MCF 10A (cell line): ENCODE measurements at regions not wholly inside any gene's neighbourhood (a gene's known extent, or its start where the extent isn't known, plus 50 kb on each side); places are given as distances from the start of the nearest gene placed in this dataset.

Source experiments
- BruUV-seq: library from RNA; stranded (reverse); fragments of 400-500 nt; replicated peaks from 2 replicates; lab custom pipeline; 2021; lab: Mats Ljungman, UMichigan
- CTCF ChIA-PET: fragments of 300-600 bp; sonication (Branson Sonifier 250); formaldehyde crosslinking; extraction: SDS; loops from one replicate; lab custom pipeline; 2021; ENCODE audit warnings: antibody characterized with exemption, inconsistent platforms; lab: Yijun Ruan, JAX
- POLR2A ChIA-PET: fragments of 300-600, 350-650 bp; sonication (Branson Sonifier 250); formaldehyde crosslinking; extraction: SDS; loops from one replicate; lab custom pipeline; 2020; ENCODE audit warnings: antibody characterized with exemption, inconsistent platforms; lab: Yijun Ruan, JAX
- DNase-seq: peaks from one replicate; pipeline ENCODE4 v3.0.0-alpha.2; 2018; ENCODE audit not compliant: unreplicated experiment
- H3K27ac Mint-ChIP-seq: one replicate; pipeline ENCODE4 v1.8.0; 2022; ENCODE audit warnings: mild to moderate bottlenecking, low read depth, mixed read lengths; ENCODE audit not compliant: unreplicated experiment
- H3K27me3 Mint-ChIP-seq: one replicate; pipeline ENCODE4 v1.8.0; 2022; ENCODE audit warnings: mixed read lengths; ENCODE audit not compliant: insufficient read depth, unreplicated experiment
- H3K36me3 Mint-ChIP-seq: one replicate; pipeline ENCODE4 v1.8.0; 2022; ENCODE audit warnings: mild to moderate bottlenecking, moderate library complexity, mixed read lengths; ENCODE audit not compliant: insufficient read depth, unreplicated experiment
- H3K4me1 Mint-ChIP-seq: one replicate; pipeline ENCODE4 v1.8.0; 2022; ENCODE audit warnings: mixed read lengths; ENCODE audit not compliant: insufficient read depth, unreplicated experiment
- H3K4me3 Mint-ChIP-seq: one replicate; pipeline ENCODE4 v1.8.0; 2022; ENCODE audit warnings: mild to moderate bottlenecking, moderate library complexity, mixed read lengths; ENCODE audit not compliant: unreplicated experiment
- H3K9me3 Mint-ChIP-seq: one replicate; pipeline ENCODE4 v1.8.0; 2022; ENCODE audit warnings: mixed read lengths; ENCODE audit not compliant: unreplicated experiment
- intact Hi-C: fragments of 100-400 bp; cut with micrococcal nuclease; formaldehyde crosslinking; loops from 2 replicates; pipeline ENCODE4 v1.14.1; 2022
- TF ChIP-seq, protein P1 (sequence below): fragments of 200-600 bp; IDR thresholded peaks from one replicate; pipeline ENCODE4 v1.8.0; 2022; ENCODE audit warnings: antibody characterized with exemption, mild to moderate bottlenecking; ENCODE audit not compliant: unreplicated experiment

- intact Hi-C loops: loop anchor here (1.0 to 5.0 kb wide), 3 partner anchors 417 to 827 kb away; no protein-coding TSS in a partner anchor
- BruUV-seq: no TSS peak
- no peak for DNase-seq
- TF ChIP-seq, protein P1, sequence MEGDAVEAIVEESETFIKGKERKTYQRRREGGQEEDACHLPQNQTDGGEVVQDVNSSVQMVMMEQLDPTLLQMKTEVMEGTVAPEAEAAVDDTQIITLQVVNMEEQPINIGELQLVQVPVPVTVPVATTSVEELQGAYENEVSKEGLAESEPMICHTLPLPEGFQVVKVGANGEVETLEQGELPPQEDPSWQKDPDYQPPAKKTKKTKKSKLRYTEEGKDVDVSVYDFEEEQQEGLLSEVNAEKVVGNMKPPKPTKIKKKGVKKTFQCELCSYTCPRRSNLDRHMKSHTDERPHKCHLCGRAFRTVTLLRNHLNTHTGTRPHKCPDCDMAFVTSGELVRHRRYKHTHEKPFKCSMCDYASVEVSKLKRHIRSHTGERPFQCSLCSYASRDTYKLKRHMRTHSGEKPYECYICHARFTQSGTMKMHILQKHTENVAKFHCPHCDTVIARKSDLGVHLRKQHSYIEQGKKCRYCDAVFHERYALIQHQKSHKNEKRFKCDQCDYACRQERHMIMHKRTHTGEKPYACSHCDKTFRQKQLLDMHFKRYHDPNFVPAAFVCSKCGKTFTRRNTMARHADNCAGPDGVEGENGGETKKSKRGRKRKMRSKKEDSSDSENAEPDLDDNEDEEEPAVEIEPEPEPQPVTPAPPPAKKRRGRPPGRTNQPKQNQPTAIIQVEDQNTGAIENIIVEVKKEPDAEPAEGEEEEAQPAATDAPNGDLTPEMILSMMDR: no peak
- no peak overlapping the region for H3K27ac Mint-ChIP-seq
- H3K4me1 Mint-ChIP-seq: no peaks in the 10 kb centered on the region
- ChIA-PET POLR2A (interaction anchor here (0.6 kb wide), 1 partner anchor 26 kb away, joined by 4 read pairs; no protein-coding TSS in a partner anchor), CTCF (interaction anchor here (0.6 to 3.0 kb wide), 31 partner anchors 9 to 1827 kb away, joined by 3 to 30 read pairs (median 4); no protein-coding TSS in a partner anchor)
- no peaks in the 10 kb centered on the region for H3K36me3 Mint-ChIP-seq
- H3K27me3 Mint-ChIP-seq: no peaks in the 10 kb centered on the region
- no peak overlapping the region for H3K4me3 Mint-ChIP-seq
- no peaks in the 10 kb centered on the region for H3K9me3 Mint-ChIP-seq
Measured at GRCh38 chr12:97404093-97404492, 58.5 kb upstream of the RMST start.

DNA sequence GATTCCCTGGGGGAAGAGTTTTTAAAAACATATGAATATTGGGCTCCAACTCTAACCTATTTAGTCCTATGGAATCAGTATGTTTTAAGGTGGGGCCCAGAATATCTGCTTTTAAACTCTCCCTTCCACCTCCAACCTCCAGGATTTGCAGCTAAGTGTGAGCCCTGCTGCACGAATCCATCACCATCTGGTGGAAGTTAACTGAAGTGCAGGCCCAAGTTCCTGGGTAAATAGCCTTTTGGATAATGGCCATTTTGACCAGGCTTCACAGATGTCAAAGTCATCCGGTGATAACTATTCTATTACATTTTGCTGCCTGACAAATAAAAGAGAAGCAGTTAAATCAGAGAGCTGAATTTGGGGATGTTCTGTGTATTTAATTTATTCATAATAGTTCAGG is 58.1 kb upstream of the RMST start:
- TF ChIP-seq, protein P1: peak; percentile 73
- H3K27me3 Mint-ChIP-seq: no peaks in the 10 kb centered on the region
- DNase-seq: peak; percentile 43
- H3K4me3 Mint-ChIP-seq: no peak overlapping the region
- no peak overlapping the region for H3K27ac Mint-ChIP-seq
- POLR2A ChIA-PET: interaction anchor here (0.6 kb wide), 1 partner anchor 27 kb away, joined by 4 read pairs; no protein-coding TSS in a partner anchor
- H3K4me1 Mint-ChIP-seq: no peaks in the 10 kb centered on the region
- intact Hi-C loops: loop anchor here (1.0 to 5.0 kb wide), 3 partner anchors 417 to 827 kb away; no protein-coding TSS in a partner anchor
- no peaks in the 10 kb centered on the region for H3K36me3 Mint-ChIP-seq
- no peaks in the 10 kb centered on the region for H3K9me3 Mint-ChIP-seq
- CTCF ChIA-PET: interaction anchor here (0.5 to 3.0 kb wide), 37 partner anchors 9 to 993 kb away, joined by 3 to 30 read pairs (median 4); no protein-coding TSS in a partner anchor
- BruUV-seq: no TSS peak

GRCh38 chr12:97408363-97408762 is 54.2 kb upstream of the RMST start:
- H3K4me3 Mint-ChIP-seq: no peak overlapping the region
- CTCF ChIA-PET: no interaction called here
- TF ChIP-seq, protein P1: no peak
- no peak for DNase-seq
- BruUV-seq: no TSS peak
- H3K9me3 Mint-ChIP-seq: no peaks in the 10 kb centered on the region
- H3K36me3 Mint-ChIP-seq: no peaks in the 10 kb centered on the region
- no peaks in the 10 kb centered on the region for H3K27me3 Mint-ChIP-seq
- intact Hi-C loops: no loop called here
- H3K4me1 Mint-ChIP-seq: no peaks in the 10 kb centered on the region
- H3K27ac Mint-ChIP-seq: no peak overlapping the region
- POLR2A ChIA-PET: interaction anchor here (0.6 kb wide), 1 partner anchor 785 kb away, joined by 3 read pairs; no protein-coding TSS in a partner anchor

- Mint-ChIP-seq H3K4me1 (no peaks in the 10 kb centered on the region), H3K27ac (no peak overlapping the region), H3K4me3 (no peak overlapping the region), H3K9me3 (no peaks in the 10 kb centered on the region), H3K27me3 (no peaks in the 10 kb centered on the region), H3K36me3 (no peaks in the 10 kb centered on the region)
- CTCF ChIA-PET: interaction anchor here (0.6 to 0.8 kb wide), 3 partner anchors 13 to 986 kb away, joined by 3 to 4 read pairs (median 4); no protein-coding TSS in a partner anchor
- intact Hi-C loops: no loop called here
- POLR2A ChIA-PET: no interaction called here
- TF ChIP-seq, protein P1: no peak
- BruUV-seq: no TSS peak
- DNase-seq: no peak
Measured at GRCh38 chr12:97411341-97411740, 51.3 kb upstream of the RMST start.
